LNCAP (cell line): ENCODE measurements at regions not wholly inside any gene's neighbourhood (a gene's known extent, or its start where the extent isn't known, plus 50 kb on each side); places are given as distances from the start of the nearest gene placed in this dataset.

ENCODE experiments used
- TF ChIP-seq, protein P1 (sequence below): fragments of 450-650 bp; IDR thresholded peaks from 2 replicates; pipeline ENCODE4 v1.5.1; 2017; ENCODE audit warnings: mild to moderate bottlenecking

DNA sequence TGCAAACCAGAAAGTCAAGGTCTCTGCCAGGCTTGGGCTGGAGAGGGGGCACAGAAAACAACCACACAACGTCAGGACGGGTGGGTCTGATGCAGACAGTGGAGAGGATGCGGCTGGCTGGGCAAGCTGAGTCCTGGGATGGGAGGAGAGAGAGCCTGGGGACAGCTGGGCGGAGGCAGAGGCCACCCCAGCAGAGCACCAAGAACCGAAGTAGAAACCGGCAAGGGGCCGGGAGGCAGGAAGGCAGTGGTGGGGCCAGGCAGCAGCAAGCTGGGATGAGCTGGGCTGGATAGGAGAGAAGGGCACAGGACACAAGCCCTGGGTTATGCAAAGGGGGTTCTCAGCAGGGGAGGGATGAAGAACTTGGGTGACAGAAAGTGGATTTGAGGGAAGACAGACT, 188.2 kb downstream of the SHANK2 start:
- TF ChIP-seq, protein P1, sequence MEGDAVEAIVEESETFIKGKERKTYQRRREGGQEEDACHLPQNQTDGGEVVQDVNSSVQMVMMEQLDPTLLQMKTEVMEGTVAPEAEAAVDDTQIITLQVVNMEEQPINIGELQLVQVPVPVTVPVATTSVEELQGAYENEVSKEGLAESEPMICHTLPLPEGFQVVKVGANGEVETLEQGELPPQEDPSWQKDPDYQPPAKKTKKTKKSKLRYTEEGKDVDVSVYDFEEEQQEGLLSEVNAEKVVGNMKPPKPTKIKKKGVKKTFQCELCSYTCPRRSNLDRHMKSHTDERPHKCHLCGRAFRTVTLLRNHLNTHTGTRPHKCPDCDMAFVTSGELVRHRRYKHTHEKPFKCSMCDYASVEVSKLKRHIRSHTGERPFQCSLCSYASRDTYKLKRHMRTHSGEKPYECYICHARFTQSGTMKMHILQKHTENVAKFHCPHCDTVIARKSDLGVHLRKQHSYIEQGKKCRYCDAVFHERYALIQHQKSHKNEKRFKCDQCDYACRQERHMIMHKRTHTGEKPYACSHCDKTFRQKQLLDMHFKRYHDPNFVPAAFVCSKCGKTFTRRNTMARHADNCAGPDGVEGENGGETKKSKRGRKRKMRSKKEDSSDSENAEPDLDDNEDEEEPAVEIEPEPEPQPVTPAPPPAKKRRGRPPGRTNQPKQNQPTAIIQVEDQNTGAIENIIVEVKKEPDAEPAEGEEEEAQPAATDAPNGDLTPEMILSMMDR = no peak

DNA sequence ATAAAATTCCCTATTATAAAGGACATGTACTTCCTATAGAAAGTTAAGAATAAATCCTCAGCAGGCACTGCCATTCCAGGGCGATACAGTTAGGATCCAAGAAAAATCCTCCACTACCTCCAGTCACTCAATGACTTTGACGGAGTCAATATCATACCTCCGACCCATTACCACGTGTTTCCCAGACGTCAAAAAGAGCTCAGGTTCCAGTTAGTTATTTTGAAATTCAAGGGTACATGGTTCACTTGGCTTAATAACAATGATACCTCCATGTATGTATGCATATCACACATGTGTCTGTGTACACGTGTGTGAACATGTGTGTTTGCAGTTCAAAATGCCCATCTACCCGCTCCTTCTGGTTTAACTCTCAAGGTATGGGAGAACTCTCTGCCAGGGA, 189.2 kb downstream of the SHANK2 start:
- TF ChIP-seq, protein P1 = no peak

GRCh38 chr11:71062199-71062598, 190.2 kb downstream of the SHANK2 start:
- TF ChIP-seq, protein P1 = no peak

GRCh38 chr11:71060391-71060791, 192.0 kb downstream of the SHANK2 start:
- TF ChIP-seq, protein P1 = no peak

GRCh38 chr11:71059662-71060061, 192.7 kb downstream of the SHANK2 start:
- TF ChIP-seq, protein P1 = no peak

- TF ChIP-seq, protein P1 = no peak
Measured at GRCh38 chr11:71055925-71056324, 196.5 kb downstream of the SHANK2 start.
